NCI-H146 (cell line): ENCODE measurements at regions not wholly inside any gene's neighbourhood (a gene's known extent, or its start where the extent isn't known, plus 50 kb on each side); places are given as distances from the start of the nearest gene placed in this dataset.
A peak's percentile ranks its signal among the peaks of the same experiment; 100 is the strongest.
"Not testable (repeated sequence)": the region's sequence is repeated elsewhere in the genome, so short reads cannot be mapped to it uniquely, and the experiment has no call there.

Source experiments
- DNase-seq: peaks from one replicate; lab custom pipeline; 2025; lab: John Stamatoyannopoulos, UW

DNA sequence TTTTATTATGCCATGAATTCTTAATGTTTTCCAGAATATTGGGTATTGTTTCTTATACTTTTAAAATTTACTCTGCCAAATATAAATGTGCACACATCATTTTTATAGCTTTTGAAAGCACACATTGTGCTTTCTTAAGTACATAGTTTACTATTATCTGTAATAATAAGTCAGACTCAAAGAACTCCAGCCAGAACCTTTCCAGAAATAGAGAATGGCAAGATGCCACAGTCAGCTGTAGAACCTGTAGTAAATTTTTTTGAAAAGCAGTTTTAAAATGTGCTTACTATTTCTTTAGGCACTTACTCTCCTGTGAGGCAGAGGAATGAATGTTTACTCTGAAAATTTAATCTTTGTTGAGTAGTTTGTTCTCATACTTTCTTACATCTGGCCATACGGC, 1287.1 kb downstream of the PCDH9 start:
- DNase-seq: no peak

DNA sequence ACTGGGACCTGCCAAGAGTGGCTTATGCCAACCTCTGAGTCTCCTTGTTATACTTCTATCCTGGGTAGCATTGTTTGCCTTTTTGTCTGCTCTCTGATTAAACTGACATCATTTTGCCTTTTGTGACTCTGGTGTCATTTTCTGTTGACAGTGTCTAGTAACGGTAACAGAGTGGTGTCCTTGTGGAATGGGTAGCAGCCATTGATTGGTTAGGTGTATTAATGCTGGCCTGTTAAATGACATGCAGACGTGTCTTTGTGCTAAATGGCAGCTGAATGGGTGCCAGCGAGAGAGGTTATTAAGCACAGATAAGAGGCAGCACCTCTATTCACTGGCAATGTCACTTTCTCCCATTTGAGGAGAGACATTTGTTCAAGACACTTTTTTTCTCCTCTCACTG, 1289.4 kb downstream of the PCDH9 start:
- peak; percentile 92 for DNase-seq

DNA sequence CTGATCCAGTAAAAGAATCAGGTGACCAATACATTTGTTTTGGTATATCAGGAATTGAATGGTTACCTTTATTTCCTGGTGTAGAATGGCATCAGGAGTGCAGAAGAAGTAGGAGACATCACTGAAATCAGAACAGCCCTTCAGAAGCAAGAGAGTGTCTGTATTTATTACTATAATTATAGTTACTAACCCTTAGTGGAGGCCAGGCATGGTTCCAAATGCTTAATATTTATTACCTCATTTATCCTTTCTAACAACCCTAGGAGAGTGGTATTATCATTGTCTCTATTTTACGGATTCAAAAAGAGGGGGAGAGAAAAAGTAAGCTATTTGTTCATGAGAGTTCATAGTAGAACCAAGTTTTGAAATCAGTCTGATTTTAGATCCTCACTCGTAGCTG, 1292.9 kb downstream of the PCDH9 start:
- DNase-seq: no peak

DNA sequence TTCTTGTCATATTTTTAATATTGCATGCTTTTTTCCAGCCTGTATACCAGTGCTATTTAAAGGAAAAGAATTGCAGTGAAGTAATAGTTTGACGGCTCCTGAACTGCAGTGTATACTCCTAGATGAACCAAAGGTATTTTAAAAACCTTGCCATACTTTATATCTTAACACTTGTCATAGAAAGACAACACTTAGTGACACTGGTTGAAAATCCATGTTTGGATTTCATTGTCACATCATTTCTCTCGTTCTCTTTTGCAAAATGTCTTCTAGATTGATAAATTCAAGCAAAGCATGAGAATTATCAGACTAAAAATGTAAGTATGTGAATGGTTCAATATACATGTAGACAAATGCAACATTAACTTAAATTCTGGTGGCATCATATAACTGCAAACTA, 1293.9 kb downstream of the PCDH9 start:
- DNase-seq: no peak

DNA sequence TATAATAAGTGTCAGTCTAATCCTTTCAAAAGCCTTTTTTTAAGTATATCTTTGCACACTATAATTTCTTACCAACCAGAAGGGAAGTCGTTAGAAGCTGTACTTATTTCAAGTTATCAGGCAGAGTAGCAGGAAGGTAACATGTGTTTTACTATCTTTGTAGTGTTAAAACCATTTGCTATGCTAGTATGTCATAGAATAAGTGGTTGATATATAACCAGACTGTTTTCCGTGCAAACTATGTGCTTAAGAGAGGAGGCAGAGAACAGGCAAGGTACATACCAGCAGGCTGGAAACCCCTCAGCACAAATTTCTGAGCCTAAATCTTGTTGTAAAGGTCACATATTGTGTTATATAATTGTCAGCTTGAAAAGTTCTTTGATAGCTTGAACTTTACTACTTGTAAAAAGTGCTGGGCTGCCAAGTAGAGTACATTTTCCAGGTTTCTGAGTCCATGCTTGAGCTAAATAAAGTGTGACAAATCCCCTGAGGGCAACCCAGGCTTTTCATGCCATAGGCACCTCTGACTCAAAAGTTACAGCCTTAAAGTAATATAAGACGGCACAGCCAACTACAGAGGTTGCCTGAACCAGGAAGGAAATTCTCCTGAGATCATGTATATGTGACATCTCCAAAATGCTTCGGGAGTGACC, 1297.4 kb downstream of the PCDH9 start:
- no peak for DNase-seq

DNA sequence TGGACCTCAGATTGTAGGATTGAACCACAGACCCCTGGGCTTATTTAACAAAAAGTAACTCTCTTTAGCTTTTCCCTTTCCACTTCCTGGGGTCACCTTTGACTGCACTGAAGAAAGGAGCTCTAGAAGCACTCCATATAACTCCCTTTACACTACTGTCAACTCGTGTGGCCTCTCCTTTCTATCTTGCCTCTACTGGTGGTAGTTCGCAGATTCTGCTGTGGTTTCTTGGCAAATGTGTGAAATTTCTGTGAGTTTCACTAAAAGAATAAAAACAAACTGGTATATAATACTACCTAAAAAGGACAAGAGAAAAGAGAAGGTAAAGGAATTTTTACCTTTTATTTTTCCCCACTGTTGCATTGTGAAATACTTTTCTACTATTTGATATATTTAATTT, 1298.1 kb downstream of the PCDH9 start:
- DNase-seq: no peak

DNA sequence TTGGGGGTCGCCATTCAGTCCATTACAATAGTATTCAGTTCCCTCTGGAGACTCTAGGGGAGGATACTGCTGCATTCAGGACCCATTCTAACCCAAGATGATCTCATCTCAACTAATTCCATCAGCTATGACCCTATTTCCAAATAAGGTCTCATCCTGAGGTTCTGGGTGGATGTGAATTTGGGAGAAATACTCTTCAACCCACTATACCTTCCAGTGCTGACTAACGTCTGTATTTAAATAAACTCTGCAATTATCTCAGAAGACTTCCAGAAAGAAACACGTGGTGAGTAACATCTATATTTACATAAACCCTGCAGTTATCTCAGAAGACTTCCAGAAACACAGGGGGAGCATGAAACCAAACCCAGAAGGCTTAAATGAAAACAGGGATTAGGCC, 1300.7 kb downstream of the PCDH9 start:
- no peak for DNase-seq

DNA sequence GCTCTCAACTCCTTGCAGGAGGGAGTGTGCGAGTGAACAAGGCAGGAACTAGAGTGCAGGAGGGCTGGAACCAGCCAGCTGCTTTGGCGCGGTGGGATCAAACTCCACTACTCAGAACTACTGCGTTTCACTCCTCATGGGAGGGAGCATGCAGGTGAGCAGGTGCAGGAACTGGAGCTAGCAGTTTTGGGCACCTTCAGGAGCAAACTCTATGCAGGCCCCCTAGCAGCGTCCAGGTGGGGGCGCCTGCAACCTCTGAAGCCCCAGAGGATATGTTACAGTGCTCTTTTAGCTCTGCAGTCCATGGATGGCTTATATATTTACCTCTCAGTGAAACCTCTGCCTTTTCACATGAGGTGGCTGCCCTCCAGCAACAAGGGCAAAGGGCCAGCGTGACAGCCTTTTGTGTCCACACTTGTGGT, 1303.4 kb downstream of the PCDH9 start:
- peak; percentile 86 for DNase-seq

DNA sequence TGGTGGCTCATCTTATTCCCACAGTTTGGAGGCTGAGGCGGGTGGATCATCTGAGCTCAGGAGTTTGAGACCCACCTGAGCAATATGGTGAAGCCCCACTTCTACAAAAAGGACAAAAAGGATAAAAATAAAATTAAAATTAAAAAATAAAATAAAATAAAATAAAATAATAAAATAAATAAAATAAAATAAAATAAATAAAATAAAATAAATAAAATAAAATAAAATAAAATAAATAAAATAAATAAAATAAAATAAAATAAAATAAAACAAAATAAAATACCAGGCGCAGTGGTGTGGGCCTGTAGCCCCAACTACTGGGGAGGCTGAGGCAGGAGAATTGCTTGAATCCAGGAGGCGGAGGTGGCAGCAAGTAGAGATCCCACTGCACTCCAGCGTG, 1307.3 kb downstream of the PCDH9 start:
- not testable (repeated sequence) for DNase-seq

DNA sequence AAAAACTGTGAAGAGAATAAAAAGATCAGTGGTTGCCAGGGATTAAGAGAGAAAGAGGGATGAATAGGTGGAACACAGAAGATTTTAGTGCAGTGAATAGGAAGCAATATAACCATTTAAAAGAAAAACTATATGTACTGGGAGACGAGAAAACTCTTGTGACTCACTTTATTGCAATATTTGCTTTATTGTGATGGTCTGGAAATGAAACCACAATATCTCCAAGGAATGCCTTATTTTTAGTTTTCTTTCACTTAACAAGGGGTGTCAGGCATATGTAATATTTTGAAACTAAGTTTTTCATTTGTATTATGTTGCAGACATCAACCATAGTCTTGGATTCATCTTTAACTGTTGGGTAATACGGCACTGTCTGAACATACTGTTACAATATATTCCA, 1308.2 kb downstream of the PCDH9 start:
- DNase-seq: no peak

DNA sequence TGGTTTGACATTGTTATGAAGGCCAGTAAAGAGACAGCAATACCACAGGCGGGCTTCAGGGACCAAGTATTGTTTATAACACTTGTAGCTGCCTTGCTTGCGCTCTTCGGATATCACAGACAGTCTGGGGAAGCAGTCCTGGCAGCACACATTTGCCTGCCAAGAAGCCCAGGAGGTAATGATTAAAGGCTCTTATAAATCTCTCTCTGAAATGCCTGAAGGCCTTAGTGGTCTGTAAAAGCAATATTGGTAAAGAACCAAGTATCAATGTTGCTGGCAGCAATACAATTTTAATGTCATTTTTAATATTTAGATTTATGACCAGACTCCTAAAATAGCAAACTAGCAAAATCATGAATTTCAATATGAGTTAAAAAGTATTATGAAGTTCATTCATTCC, 1312.4 kb downstream of the PCDH9 start:
- no peak for DNase-seq

DNA sequence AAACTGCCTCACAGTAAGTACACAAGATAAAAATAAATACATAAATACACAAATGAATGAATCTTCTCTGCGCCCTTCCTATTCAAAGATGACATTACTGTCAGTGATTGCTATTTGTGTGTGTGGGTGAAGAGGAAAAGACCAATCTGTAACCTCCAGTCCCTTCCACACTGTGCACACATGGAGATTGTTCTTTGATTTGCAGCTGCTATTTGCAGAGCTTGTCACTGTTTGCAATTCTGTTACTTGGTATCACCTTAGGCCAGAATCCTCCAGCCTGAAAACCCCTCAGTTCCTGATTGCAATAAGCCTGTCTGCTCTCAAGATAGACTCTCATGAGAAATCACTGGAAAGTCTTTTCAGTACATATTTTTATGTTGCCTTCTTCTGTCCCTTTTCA, 1314.9 kb downstream of the PCDH9 start:
- DNase-seq: peak; percentile 52

DNA sequence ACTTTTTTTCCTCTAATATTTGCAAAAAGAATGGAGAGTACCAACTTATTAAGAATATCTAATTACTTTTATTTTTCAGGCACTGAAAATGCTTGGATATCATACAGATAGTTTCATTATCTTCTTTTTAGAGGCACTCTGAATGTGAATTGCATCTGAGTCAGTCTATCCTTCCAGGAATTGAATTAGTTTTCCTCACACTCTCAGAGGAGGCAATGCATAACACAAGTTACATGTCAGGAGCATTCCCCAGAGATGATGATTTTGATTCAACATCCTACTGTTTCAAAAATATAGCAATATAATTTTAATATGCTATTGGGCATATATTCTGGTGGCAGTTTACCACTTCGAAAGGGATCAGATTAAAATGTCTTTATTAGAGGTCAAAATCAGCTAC, 1315.4 kb downstream of the PCDH9 start:
- DNase-seq: no peak

DNA sequence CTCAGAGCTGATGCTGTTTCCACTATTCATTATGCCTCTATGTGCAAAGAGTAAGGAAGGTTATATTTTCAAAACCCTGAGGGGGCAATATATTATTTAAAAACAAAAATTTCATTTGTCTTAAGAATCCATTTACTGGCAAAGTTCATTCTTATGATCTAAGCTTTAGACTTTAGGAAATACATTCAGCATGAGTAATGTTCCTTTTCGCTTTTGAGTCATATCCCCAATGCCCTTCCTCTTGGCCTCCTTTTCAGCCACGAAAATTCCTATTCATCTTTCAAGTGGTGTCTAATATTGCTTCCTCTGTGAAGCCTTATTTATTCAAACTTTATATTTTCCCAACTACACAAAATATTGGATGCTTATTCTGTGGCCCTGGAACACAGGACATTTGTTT, 1317.0 kb downstream of the PCDH9 start:
- DNase-seq: no peak

DNA sequence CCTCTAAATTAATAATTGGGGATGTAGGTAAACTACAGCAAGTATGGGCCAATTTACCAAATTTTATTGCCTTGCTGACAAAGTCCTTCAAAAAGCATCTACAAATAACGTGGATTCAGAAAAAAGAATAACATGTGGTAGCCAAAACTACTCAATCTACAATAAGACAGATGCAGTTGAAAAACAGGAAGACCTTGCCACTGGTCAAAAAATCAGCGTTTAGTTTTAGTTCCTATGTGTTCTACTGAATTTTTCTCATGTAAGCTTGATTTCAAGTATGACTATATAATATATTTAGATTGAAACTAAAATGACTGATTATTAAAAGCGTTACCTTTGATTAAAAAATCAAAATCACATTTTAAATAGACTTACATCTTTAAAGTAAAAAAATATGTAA, 1317.6 kb downstream of the PCDH9 start:
- DNase-seq: no peak

DNA sequence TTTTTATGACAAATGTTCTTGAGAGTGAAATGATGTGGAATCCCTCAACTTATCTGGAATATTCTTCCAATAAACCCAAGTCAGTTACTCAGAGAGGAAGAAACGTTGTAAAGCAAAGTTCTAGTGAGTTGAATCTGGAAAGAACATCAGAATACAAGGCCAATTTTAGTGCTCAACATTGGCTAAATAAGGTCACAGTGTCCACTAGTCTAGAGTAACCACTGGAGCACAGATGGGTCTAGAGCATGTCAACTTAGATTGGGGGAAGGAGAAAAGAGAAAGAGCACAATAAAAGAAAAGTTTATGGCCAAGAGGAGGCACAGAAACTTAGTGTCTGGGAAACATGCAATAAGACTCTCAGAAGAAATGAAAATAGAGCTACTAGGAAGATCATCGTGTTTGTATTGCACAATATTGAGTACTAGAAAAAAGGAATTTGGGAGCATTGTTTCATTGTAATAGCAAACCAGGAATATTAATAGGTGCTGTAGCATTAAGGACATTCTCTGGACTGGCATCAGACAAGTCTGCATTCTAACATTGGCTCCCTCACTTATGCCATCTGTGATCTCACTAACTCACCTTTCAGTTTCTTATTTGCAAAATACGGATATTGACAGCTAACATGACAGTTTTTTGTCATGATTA, 1318.5 kb downstream of the PCDH9 start:
- no peak for DNase-seq

DNA sequence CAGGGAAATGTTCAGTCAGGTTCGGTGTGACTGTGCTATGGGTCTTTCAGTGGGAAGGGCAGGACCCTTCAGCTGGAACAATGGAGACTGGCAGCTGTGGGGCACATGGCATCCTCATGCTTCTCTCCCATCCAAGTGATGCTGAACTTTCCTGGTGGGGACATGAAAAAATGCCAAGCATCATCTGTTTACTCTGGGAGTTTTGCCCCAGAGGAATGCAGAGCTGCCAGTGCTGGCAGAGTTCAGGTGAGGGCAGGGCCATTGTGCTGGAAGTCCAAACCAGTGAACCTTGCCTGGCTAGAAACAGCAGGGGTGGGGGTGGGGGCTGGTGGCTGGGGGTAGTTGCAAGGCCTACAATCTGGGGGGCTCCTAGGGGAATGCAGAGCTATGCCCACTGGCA, 1320.6 kb downstream of the PCDH9 start:
- no peak for DNase-seq

DNA sequence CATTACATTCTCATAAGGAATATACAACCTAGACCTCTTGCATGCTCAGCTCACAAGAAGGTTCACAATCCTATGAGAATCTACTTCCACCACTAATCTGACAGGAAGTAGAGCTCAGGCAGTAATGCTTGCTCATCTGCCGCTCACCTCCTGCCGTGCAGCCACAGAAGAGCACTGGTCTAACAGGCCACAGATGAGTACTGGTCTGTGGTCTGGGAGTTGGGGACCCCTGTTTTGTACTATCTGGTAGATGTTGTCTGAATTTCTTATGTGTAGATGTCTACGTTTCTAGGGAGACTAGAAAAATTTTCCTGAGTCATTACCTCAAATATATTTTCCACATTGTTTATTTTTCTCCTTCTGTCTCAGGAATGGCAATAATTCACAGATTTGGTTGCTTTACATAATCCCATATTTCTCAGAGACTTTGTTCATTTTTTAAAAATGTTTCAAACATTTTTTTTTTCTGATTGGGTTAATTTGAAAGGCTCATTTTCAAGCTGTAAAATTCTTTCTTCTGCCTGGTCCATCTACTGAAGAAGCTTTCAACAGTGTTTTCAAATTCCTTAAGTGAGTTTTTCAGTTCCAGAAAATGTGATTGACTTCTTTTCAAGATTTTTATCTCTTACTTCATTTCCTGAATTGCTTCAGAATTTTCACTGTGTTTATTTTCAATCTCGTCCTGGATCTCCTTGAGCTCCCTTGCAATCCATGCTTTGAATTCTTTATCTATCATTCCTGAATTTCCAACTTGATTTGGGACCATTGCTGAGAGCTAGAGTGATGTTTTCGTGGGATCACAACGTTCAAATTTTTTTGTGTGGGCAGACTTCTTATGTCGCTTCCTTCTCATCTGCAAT, 1322.2 kb downstream of the PCDH9 start:
- DNase-seq: no peak

DNA sequence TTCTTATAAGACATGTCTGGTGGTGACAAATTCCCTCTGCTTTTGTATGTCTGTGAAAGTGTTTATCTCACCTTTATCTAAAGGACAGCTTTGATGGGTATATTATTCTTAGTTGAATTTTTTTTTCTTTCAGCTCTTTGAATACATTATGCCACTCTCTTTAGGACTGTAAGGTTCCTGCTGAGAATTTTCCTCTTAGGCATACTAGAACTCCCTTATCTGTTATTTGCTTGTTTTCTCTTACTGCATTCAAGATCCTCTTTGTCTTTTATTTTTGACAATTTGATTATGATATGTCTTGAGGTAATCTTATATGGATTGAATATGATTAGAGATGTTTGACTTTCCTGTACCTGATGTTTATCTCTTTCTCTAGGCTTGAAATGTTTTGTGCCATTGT, 1328.4 kb downstream of the PCDH9 start:
- no peak for DNase-seq

DNA sequence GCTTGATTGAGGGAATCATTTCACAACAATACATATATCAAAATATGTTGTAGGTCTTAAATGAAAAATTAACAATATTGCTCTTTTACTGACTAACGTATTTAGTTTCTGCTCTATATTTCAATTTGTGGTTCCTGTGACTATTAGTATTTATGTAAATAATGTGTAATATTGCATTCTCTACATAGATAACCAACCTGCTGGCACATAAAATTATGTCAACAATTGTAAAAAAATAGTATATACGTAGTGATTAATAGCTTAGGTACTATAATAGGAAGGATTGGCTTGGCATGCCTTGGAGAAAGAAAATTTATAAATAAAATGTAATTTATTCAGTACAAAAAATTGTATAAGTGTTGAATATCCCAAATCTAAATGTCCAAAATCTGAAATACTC, 1336.1 kb downstream of the PCDH9 start:
- no peak for DNase-seq

DNA sequence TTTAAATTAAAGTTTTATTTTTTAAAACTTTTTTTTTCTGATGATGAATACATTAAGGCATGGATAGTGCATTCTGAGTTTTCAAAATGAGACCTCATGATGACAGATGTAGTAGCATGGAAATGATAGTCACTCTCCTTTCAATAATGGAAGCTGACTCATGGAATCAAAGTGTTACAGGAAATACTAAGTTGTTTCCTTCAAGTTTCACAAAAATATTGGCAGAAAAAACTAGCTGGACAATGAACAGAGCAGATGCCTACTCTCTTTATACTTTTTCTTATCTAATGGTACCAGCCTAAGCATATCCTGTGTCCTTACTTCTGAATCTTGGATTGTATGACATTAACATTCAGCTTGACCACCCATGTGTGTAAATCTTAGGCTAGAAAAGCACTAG, 1337.3 kb downstream of the PCDH9 start:
- no peak for DNase-seq

DNA sequence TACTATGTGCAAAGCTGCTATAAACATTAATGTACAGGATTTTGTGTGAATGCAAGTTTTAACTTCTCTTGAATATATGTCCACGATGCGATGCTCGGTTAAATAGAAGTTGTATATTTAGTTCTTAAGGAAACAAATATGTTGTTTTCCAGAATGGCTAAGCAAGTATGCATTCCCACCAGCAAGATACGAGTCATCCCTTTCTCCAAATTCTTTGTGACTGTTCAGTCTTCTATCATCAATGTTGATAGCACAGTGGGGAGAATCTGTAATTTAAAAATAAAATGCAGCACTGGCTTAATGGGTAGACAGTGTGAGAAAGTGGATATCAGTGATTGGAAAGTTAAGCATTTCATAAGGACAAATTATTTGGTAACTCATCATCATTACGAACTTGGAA, 1340.8 kb downstream of the PCDH9 start:
- no peak for DNase-seq

DNA sequence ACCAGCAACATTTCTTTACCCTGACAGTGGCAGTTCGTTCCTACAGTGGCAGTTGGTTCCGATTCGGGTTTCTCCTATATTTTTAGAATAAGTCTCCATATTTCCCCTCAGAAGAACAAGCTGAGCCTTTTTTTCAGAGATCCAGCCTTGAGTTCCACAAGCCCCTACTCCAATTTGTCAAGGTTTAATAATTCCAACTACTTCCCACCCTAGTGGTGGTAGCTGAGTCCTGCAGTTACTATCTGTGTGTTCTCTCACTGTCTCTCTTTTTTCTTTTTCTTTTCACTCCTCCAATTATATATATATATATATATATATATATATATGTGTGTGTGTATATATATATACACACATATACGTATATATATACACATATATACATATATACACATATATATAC, 1347.3 kb downstream of the PCDH9 start:
- no peak for DNase-seq
